ENCODE measurements at regions not wholly inside any gene's neighbourhood (a gene's known extent, or its start where the extent isn't known, plus 50 kb on each side); places are given as distances from the start of the nearest gene placed in this dataset.

GRCh38 chr14:51180577-51180976 is 59.5 kb upstream of the TMX1 start:
- intact Hi-C loops (cut with DNase I) = no loop called here
- Histone ChIP-seq H3K27ac (no peak overlapping the region), H3K9me3 (no peaks in the 10 kb centered on the region), H3K4me1 (ENCODE audit: insufficient read depth) (no peaks in the 10 kb centered on the region), H3K36me3 (no peaks in the 10 kb centered on the region), H3K27me3 (no peaks in the 10 kb centered on the region), H3K4me3 (no peak overlapping the region)
- no peak for DNase-seq
- 65 to 71% (median 70%) methylated on average over 9 of the region's 9 CpGs for WGBS, 3 donors
- TF ChIP-seq, protein P1, sequence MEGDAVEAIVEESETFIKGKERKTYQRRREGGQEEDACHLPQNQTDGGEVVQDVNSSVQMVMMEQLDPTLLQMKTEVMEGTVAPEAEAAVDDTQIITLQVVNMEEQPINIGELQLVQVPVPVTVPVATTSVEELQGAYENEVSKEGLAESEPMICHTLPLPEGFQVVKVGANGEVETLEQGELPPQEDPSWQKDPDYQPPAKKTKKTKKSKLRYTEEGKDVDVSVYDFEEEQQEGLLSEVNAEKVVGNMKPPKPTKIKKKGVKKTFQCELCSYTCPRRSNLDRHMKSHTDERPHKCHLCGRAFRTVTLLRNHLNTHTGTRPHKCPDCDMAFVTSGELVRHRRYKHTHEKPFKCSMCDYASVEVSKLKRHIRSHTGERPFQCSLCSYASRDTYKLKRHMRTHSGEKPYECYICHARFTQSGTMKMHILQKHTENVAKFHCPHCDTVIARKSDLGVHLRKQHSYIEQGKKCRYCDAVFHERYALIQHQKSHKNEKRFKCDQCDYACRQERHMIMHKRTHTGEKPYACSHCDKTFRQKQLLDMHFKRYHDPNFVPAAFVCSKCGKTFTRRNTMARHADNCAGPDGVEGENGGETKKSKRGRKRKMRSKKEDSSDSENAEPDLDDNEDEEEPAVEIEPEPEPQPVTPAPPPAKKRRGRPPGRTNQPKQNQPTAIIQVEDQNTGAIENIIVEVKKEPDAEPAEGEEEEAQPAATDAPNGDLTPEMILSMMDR (IDR thresholded peaks at IDR 0.05) = no peak
- TF ChIP-seq EP300 (IDR thresholded peaks at IDR 0.05) = no peak
- no peak for TF ChIP-seq POLR2A (IDR thresholded peaks at IDR 0.05)

DNA sequence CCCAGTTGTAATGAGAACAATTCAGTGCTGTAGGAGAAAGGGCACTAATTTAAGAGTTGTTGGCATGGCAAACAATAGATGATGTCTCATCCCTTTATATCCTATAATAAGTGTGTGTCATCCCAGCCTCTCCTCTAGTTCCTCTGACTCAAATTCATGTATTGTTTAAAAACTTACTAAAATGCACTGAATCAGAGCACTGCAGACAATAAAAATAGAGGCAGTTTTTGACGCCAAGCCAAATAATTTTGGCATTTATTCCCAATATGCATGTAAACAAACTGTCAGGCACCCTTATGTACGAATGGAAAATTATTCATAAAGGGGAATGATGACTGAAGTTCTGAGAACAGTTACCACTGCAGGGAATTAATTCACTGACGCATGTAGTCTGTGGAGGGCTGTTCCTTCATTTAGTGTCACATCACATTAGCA is 57.9 kb upstream of the TMX1 start:
- Histone ChIP-seq H3K27me3 (no peaks in the 10 kb centered on the region), H3K27ac (no peak overlapping the region), H3K36me3 (no peaks in the 10 kb centered on the region), H3K4me3 (no peak overlapping the region), H3K4me1 (ENCODE audit: insufficient read depth) (no peaks in the 10 kb centered on the region), H3K9me3 (no peaks in the 10 kb centered on the region)
- no peak for DNase-seq
- TF ChIP-seq EP300 (IDR thresholded peaks at IDR 0.05) (no peak), POLR2A (IDR thresholded peaks at IDR 0.05) (no peak)
- TF ChIP-seq, protein P1 (IDR thresholded peaks at IDR 0.05) = no peak
- intact Hi-C loops (cut with DNase I) = no loop called here
- WGBS, 3 donors = 43 to 64% (median 55%) methylated on average over 3 of the region's 3 CpGs

DNA sequence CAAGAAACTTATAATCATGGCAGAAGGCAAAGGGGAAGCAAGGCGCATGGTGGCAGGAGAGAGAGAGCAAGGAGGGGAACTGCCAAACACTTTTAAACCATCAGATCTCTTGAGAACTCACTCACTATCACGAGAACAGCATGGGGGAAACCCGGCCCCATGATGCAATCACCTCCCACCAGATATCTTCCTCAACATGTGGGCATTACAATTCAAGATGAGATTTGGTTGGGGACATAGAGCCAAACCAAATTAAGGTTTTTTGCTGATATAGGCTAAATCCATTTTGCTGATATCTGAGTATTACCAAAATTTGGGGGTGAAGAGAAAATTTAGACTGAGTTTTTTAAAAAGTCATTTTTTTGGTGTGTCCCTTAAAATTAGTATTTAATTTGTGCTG is 54.9 kb upstream of the TMX1 start:
- H3K9me3 ChIP-seq = no peaks in the 10 kb centered on the region
- no peak overlapping the region for H3K27ac ChIP-seq
- no peaks in the 10 kb centered on the region for H3K27me3 ChIP-seq
- DNase-seq = no peak
- H3K4me3 ChIP-seq = no peak overlapping the region
- intact Hi-C loops (cut with DNase I) = no loop called here
- TF ChIP-seq, protein P1 (IDR thresholded peaks at IDR 0.05) = no peak
- WGBS, 3 donors = 85 to 93% (median 89%) methylated on average over 3 of the region's 3 CpGs
- no peaks in the 10 kb centered on the region for H3K4me1 ChIP-seq (ENCODE audit: insufficient read depth)
- no peaks in the 10 kb centered on the region for H3K36me3 ChIP-seq

GRCh38 chr14:51185754-51186153 is 54.3 kb upstream of the TMX1 start:
- Histone ChIP-seq H3K4me1 (ENCODE audit: insufficient read depth) (no peaks in the 10 kb centered on the region), H3K4me3 (no peak overlapping the region), H3K36me3 (no peaks in the 10 kb centered on the region), H3K27ac (no peak overlapping the region), H3K27me3 (no peaks in the 10 kb centered on the region), H3K9me3 (no peaks in the 10 kb centered on the region)
- intact Hi-C loops (cut with DNase I) = no loop called here
- TF ChIP-seq, protein P1 (IDR thresholded peaks at IDR 0.05) = no peak
- TF ChIP-seq POLR2A (IDR thresholded peaks at IDR 0.05) (no peak), EP300 (IDR thresholded peaks at IDR 0.05) (no peak)
- DNase-seq = no peak
- 83 to 94% (median 91%) methylated on average over 1 of the region's 1 CpG for WGBS, 3 donors
